Right atrium auricular region (tissue), 2 donors: ENCODE measurements at regions not wholly inside any gene's neighbourhood (a gene's known extent, or its start where the extent isn't known, plus 50 kb on each side); places are given as distances from the start of the nearest gene placed in this dataset.

Experiments used
- DNase-seq: peaks from one replicate; pipeline ENCODE4 v3.0.0-alpha.2; 2019; ENCODE audit warnings: low spot score
- H3K27ac ChIP-seq, 2 donors: fragments of 200-600 bp; sonication (generic); 1 replicate in 1 of 2; 2 replicates in 1 of 2; pipeline ENCODE4 v1.5.1; 2016 to 2019
- H3K27me3 ChIP-seq, 2 donors: fragments of 200-600 bp; sonication (generic); one replicate each; pipeline versions ENCODE4 v1.5.1 to v1.6.0; 2017 to 2019
- H3K36me3 ChIP-seq: fragments of 200-600 bp; sonication (generic); one replicate; pipeline ENCODE4 v1.5.1; 2016
- H3K4me1 ChIP-seq, 2 donors: fragments of 200-600 bp; sonication (generic); one replicate each; pipeline versions ENCODE4 v1.5.1 to v1.6.0; 2017 to 2019
- H3K4me3 ChIP-seq, 2 donors: fragments of 200-600 bp; sonication (generic); 1 replicate in 1 of 2; 2 replicates in 1 of 2; pipeline ENCODE4 v1.5.1; 2017 to 2019; ENCODE audit warnings: mild to moderate bottlenecking in 1 of 2, moderate library complexity in 1 of 2
- H3K9me3 ChIP-seq, 2 donors: fragments of 200-600 bp; sonication (generic); one replicate each; pipeline ENCODE4 v1.5.1; 2019
- CTCF ChIP-seq, 2 donors: fragments of 200-600 bp; sonication (generic); IDR thresholded peaks; one replicate each; pipeline ENCODE4 v1.5.1; 2019; ENCODE audit warnings: antibody characterized with exemption in 2 of 2

- Histone ChIP-seq H3K36me3 (no peaks in the 10 kb centered on the region), H3K4me1 (no peaks in the 10 kb centered on the region), H3K27me3 (no peaks in the 10 kb centered on the region), H3K27ac (no peak overlapping the region), H3K9me3 (no peaks in the 10 kb centered on the region), H3K4me3 (no peak overlapping the region)
- no peak for TF ChIP-seq CTCF (IDR thresholded peaks at IDR 0.05)
- no peak for DNase-seq
These were observed 1405.0 kb upstream of the IGFBP7 start for GRCh38 chr4:58515226-58515625.

GRCh38 chr4:58514299-58514698 is 1404.1 kb upstream of the IGFBP7 start:
- no peak for TF ChIP-seq CTCF (IDR thresholded peaks at IDR 0.05)

GRCh38 chr4:58510652-58511051 is 1400.5 kb upstream of the IGFBP7 start:
- H3K9me3 ChIP-seq, result no peaks in the 10 kb centered on the region
- H3K4me3 ChIP-seq, result no peak overlapping the region
- no peaks in the 10 kb centered on the region for H3K4me1 ChIP-seq
- TF ChIP-seq CTCF (IDR thresholded peaks at IDR 0.05), result no peak
- H3K27me3 ChIP-seq, result no peaks in the 10 kb centered on the region
- DNase-seq, result no peak
- H3K27ac ChIP-seq, result no peak overlapping the region
- no peaks in the 10 kb centered on the region for H3K36me3 ChIP-seq

More at GRCh38 chr4:58514299-58514698, 1404.1 kb upstream of the IGFBP7 start:
- Histone ChIP-seq H3K9me3 (no peaks in the 10 kb centered on the region), H3K27ac (no peak overlapping the region), H3K27me3 (no peaks in the 10 kb centered on the region), H3K4me3 (no peak overlapping the region), H3K36me3 (no peaks in the 10 kb centered on the region), H3K4me1 (no peaks in the 10 kb centered on the region)
- no peak for DNase-seq

GRCh38 chr4:58507079-58507478 is 1396.9 kb upstream of the IGFBP7 start:
- H3K36me3 ChIP-seq, result no peaks in the 10 kb centered on the region
- H3K27me3 ChIP-seq, result no peaks in the 10 kb centered on the region
- TF ChIP-seq CTCF (IDR thresholded peaks at IDR 0.05), result no peak

GRCh38 chr4:58502839-58503238 is 1392.7 kb upstream of the IGFBP7 start:
- Histone ChIP-seq H3K27ac (no peak overlapping the region), H3K27me3 (no peaks in the 10 kb centered on the region), H3K4me1 (no peaks in the 10 kb centered on the region), H3K4me3 (no peak overlapping the region), H3K36me3 (no peaks in the 10 kb centered on the region), H3K9me3 (no peaks in the 10 kb centered on the region)
- no peak for DNase-seq
- TF ChIP-seq CTCF (IDR thresholded peaks at IDR 0.05), result no peak

More at GRCh38 chr4:58507079-58507478, 1396.9 kb upstream of the IGFBP7 start:
- Histone ChIP-seq H3K4me3 (no peak overlapping the region), H3K9me3 (no peaks in the 10 kb centered on the region), H3K27ac (no peak overlapping the region), H3K4me1 (no peaks in the 10 kb centered on the region)
- DNase-seq, result no peak

GRCh38 chr4:58499182-58499581 is 1389.0 kb upstream of the IGFBP7 start:
- DNase-seq, result no peak
- TF ChIP-seq CTCF (IDR thresholded peaks at IDR 0.05), result no peak
- Histone ChIP-seq H3K4me3 (no peak overlapping the region), H3K36me3 (no peaks in the 10 kb centered on the region), H3K4me1 (no peaks in the 10 kb centered on the region), H3K27ac (no peak overlapping the region), H3K27me3 (no peaks in the 10 kb centered on the region), H3K9me3 (no peaks in the 10 kb centered on the region)
